GM12872 (cell line): ENCODE measurements at regions not wholly inside any gene's neighbourhood (a gene's known extent, or its start where the extent isn't known, plus 50 kb on each side); places are given as distances from the start of the nearest gene placed in this dataset.

Source experiments
- CTCF ChIP-seq: IDR thresholded peaks from 3 replicates; pipeline ENCODE4 v1.5.1; 2011; ENCODE audit warnings: low read depth, mild to moderate bottlenecking, low read length, moderate library complexity; ENCODE audit not compliant: insufficient read depth

GRCh38 chr4:30822911-30823551 is 102.9 kb downstream of the PCDH7 start:
- TF ChIP-seq CTCF = no peak

GRCh38 chr4:30825008-30825770 is 105.0 kb downstream of the PCDH7 start:
- no peak for TF ChIP-seq CTCF

GRCh38 chr4:30828264-30828926 is 108.2 kb downstream of the PCDH7 start:
- no peak for TF ChIP-seq CTCF

GRCh38 chr4:30832639-30833038 is 112.5 kb downstream of the PCDH7 start:
- TF ChIP-seq CTCF = no peak

- no peak for TF ChIP-seq CTCF
Measured at GRCh38 chr4:30833206-30833605, 113.0 kb downstream of the PCDH7 start.

- no peak for TF ChIP-seq CTCF
Measured at GRCh38 chr4:30835044-30835443, 114.9 kb downstream of the PCDH7 start.

- no peak for TF ChIP-seq CTCF
Measured at GRCh38 chr4:30836231-30836630, 116.1 kb downstream of the PCDH7 start.
